SHP77 treated with DMSO at 0.1 percent for 48 hours (cell line): ENCODE measurements at regions not wholly inside any gene's neighbourhood (a gene's known extent, or its start where the extent isn't known, plus 50 kb on each side); places are given as distances from the start of the nearest gene placed in this dataset.

Source experiments
- DNase-seq: peaks from one replicate; lab custom pipeline; 2025; lab: John Stamatoyannopoulos, UW

- peak; percentile 9 for DNase-seq
Observed at GRCh38 chr13:26831336-26831908, 70.8 kb upstream of the GPR12 start.

- no peak for DNase-seq
Observed at GRCh38 chr13:26829716-26830115, 69.1 kb upstream of the GPR12 start.

GRCh38 chr13:26824581-26824980 lies 64.0 kb upstream of the GPR12 start:
- no peak for DNase-seq

GRCh38 chr13:26822146-26822545 lies 61.6 kb upstream of the GPR12 start:
- no peak for DNase-seq

- DNase-seq, result no peak
Observed at GRCh38 chr13:26821672-26822071, 61.1 kb upstream of the GPR12 start.

GRCh38 chr13:26820871-26821270 lies 60.3 kb upstream of the GPR12 start:
- no peak for DNase-seq

- no peak for DNase-seq
Observed at GRCh38 chr13:26819046-26819445, 58.5 kb upstream of the GPR12 start.

- DNase-seq, result no peak
Observed at GRCh38 chr13:26816881-26817280, 56.3 kb upstream of the GPR12 start.

GRCh38 chr13:26813980-26814348 lies 53.4 kb upstream of the GPR12 start:
- no peak for DNase-seq

- DNase-seq, result no peak
Observed at GRCh38 chr13:26813321-26813979, 52.9 kb upstream of the GPR12 start.

GRCh38 chr13:26811581-26811980 lies 51.0 kb upstream of the GPR12 start:
- no peak for DNase-seq
